GM19452 (cell line): ENCODE measurements at regions not wholly inside any gene's neighbourhood (a gene's known extent, or its start where the extent isn't known, plus 50 kb on each side); places are given as distances from the start of the nearest gene placed in this dataset.

Experiments
- ATAC-seq: cut with Tn5 transposase; IDR thresholded peaks from one replicate; pipeline ENCODE4 v1.9.1; 2021; ENCODE audit not compliant: unreplicated experiment

DNA sequence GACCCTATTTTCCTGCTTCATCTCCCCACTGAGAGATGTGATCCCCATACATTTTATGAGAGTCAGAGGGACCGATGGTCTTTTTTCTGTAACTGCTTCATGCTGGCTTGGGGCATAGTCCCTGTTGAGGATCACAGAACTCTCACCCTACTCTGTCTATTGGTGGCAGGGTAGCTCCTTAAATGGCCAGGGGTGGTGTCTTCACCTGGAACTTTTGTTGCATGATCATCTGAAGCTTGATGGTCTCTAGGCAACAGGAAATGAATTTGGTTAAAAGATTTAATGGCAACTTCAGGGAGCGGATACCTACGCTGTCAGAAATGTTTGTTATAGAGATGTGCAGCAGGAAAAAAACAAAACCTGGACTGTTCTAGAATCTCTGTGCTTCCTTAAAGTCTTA, 87.0 kb upstream of the GLIS3 start:
- no peak for ATAC-seq

DNA sequence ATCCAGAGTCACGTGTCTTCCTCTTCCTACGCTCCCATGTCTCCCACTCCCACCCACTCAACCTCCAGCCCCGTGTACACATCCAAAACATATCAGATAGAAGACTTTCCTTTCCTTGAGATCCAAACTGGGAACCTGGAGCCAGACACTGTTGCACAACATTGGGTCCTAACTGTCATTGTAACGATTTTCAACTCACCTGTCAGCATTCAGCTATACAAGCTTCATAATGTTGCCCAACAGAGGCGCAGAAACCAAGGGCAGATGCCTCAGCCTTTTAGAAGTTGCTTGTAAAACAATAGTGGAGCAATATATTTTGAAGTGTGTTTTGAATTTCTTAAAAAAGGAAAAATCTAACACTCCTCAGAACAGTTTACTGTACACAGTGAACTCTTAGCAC, 84.9 kb upstream of the GLIS3 start:
- no peak for ATAC-seq

DNA sequence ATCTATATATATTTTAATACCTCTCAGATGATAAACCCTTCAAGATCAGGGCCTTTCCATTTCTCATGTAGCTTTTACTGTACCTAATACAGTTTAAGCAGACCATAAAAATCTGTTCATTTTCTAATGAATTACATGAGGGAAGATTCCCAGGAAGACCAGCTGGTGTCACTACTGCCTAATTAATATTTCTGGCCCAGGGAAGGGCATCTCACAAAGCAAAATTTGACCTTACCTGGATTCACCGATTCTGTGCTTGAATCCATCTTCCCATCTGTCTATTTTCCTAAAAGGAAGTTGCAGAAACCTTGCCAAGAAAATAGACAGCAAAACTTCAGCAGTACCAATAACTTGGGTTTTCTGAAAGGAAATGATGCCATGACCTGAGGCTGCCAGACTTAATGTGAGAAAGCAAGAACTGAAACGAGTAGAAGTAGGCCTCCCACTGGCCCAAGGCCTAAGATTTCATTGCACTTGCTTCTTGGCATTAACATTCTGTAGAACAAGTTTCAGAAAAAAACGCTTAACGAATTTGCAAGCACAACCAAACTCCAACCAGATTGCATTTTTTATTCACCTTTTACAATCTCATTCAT, 83.0 kb upstream of the GLIS3 start:
- ATAC-seq, result peak; percentile 64

DNA sequence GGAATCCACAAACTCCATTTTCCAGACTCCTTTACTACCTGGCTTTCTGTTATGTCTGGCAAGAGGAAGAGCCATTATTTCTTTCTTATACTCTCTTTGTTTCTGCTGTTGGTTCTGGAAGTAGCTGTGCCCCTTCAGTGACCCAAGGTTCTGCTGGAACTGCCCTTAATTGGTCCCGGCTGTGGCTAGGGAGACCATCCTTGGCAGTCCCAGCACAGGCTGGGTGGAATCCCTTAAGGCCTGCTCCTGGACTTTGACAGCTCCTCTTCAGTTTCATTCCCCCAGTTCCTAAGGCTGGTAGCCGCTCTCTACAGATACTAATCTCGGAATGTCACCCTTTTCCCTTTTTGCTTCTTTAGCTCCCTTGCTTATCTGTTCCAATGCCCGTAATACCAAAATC, 81.9 kb upstream of the GLIS3 start:
- ATAC-seq, result no peak

DNA sequence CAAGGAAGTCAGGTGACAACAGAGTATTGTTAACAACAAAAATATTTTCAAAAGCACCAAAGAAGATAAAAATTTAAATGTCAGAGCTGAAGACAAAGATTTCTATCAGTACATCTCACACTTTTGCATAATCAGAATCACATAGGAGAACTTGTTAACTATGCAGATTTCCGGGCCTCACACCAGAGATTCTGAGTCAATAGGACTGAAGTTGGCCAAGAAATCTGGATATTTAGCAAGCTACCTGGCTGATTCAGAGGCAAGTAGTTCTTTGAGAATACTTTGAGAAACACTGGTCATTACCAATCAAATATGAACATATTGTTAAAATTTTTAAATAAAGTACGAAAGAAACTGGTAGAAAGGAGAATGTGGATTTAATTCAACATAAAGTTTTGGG, 80.5 kb upstream of the GLIS3 start:
- no peak for ATAC-seq

DNA sequence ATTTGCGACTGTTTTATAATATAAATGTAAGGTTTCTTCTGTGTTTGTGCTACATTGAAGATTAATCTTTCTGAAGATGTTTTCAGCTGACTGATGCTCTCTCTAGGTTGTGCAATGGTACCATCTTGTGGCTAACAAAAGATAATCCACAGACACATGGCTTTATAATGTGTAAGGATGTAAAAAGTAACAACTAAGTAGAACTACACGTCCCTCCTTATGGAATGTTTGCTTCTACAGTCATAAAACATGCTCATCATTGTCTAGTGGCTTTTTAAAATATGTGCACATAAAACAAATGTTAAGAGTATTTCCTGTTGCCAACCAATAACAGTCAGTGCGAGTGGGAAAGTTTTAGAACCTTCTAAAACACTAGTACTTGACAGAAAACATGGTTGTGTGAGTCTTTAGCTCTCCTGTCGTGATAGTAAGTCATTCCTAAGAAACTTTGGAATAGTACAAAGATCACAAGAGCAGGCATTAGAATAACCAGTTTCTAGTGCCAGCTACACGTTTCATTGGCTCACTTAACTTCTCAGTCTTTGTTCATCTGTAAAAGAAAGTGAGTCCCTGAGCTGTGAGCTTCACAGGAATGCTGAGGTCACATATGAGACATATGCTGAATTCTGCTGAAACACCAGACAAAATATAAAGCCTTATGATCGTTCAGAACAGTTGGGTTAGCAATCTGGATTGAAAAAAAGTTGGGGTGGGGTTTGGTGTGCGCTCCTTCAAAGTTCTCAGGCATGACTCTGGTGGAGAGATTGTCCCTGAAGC, 75.7 kb upstream of the GLIS3 start:
- ATAC-seq, result no peak

DNA sequence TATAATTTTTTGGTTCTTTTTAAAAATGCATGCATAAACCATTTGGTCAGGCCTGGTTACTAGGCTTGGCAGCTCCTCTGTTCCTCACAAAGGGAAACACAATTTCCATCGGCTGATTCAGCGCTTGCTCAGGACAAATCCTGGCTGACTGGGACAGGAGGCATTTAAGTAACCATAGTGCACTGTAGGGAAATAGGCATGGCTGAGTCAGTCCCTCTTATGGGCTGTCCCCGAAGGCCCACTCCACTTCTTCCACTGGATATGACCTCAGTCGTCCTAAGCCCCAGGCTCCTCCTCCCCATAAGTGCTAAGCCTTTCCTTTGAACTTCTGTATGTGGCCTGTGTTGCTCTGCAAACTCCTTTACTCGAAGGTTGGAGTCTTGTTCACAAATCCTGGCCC, 71.2 kb upstream of the GLIS3 start:
- ATAC-seq, result no peak

DNA sequence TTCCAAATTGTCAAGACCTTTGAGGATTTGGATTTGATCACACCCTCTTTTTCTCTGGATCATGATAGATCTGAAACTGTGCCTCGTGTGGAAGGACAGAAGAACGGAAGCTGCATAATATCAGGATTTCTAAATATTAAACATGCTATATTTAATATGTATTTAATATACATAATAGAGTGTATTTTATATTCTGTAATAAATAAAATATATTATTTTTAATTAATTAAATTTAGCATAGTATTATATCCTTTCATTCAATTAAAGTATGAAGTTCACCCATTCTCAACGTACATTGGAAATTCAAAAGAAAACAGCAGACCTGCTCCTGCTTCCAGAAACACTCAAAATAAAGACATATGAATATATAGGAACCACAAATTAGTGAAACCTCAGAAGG, 70.6 kb upstream of the GLIS3 start:
- ATAC-seq, result no peak

DNA sequence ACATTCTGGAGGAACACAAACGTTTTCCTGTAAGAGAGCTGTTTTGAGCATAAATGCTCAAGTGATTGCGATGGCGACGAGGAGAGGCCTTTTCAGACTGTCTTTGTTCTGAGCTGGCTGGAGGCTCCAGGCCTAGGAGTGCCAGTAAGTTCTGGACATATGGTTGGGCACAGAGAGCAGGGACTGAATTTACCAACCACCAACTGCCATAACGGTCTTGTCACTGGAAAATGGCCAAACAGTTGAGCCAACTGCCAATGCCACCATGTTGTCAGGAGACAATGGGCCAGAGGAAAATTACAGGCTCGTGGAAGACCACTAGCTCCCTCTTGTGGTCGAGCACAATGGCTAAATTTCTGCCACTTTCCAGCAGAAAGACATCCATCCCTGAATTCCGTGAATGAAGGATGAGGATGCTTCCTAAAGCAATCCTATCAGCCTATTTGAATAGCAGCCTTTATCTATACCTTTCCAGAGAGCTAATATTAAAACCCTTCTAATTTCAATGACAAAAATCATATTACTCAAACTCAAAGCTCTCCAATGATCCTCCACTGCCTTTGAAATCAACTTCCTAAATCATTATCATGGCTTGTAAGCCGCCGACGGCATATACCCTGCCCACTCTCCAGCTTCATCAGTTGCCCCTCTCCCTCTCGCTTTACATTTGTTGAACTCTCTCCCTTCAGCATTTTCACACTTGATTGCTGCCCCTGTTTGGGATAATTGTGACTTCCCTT, 66.9 kb upstream of the GLIS3 start:
- ATAC-seq, result no peak

DNA sequence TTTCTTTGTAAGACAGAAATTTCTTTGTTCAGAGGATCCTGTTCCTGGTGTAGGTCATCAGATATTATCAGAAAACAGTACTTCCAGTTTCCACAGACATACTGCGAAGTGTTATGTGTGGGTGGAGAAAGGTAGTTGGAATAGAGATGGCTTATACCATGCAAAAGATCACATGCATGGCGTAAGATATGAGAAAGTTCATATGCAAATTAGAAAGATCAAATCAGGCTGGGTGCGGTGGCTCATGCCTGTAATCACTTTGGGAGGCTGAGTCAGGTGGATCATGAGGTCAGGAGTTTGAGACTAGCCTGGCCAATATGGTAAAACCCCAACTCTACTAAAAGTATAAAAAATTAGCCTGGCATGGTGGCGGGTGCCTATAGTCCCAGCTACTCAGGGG, 65.2 kb upstream of the GLIS3 start:
- no peak for ATAC-seq

DNA sequence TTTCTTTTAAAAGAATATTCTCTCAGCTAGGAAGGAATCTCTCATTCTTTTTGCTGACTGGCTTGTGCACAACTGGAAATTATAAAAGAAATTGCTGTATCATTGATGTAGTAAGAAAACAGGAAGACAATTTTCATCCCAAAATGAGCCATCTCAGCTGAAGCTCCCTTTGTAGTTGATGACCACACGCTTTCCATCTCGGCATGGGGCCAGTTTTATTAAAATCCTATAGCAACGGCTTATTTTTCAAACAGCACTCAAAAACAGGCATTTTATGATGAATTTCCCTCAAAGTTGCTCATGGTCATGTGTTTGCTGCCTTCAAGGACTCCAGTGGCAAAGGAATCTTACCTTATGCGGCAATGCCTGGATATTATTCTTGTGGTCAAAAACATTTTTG, 62.4 kb upstream of the GLIS3 start:
- ATAC-seq, result no peak

DNA sequence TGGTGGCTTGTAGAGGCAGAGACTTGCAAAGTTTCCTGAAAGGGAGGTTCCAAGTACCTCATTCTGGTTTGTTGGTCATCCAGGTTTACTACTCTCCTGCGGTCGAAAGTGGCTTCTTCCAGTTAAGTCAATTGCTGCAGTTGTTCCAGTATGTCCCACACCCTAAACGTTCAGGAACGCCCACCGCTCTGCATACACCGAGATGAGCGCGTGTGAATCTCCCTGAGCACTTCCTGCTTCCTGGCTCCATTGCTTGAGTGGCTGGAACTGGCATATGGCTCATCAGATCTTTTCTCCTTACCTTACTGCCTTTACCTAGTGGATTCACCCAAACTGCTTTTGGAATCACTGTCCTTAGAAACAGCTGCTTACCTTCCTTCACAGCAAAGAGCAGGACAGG, 59.1 kb upstream of the GLIS3 start:
- no peak for ATAC-seq

DNA sequence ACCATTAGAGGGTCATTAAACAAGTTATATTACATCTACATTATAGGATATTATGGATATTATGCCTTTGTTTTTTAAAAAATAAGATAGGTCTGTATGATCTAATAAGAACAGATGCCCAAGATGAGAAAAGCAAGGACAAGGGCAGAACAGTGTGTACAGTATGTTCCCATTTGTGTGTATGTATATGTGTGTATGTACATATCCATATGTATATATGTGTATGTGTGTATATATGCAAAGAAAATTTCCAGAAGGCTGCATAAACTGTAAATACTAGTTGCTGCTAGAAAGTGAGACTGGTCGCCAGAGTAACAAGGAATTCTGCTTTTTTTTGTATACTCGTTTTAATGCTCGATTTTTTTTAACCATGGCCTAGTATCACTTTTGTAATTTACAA, 58.1 kb upstream of the GLIS3 start:
- no peak for ATAC-seq

DNA sequence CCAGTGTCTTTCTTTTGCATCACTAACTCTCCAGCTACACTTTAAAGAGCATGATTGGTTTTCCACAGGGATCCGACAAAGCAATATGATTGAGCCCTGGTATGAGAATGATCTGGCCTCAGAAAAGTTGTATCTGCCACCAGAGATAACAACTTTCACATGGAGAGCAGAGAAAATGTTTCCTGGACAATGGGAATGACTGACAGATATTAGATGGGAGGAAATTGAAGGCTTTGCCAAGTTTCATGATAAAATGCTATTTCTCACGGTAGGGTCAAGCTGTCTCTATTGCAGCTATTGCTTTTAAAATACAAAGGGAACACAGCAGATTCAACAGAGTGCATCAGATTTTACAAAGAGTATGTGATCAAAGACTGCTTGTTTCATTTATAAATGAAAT, 56.4 kb upstream of the GLIS3 start:
- no peak for ATAC-seq

DNA sequence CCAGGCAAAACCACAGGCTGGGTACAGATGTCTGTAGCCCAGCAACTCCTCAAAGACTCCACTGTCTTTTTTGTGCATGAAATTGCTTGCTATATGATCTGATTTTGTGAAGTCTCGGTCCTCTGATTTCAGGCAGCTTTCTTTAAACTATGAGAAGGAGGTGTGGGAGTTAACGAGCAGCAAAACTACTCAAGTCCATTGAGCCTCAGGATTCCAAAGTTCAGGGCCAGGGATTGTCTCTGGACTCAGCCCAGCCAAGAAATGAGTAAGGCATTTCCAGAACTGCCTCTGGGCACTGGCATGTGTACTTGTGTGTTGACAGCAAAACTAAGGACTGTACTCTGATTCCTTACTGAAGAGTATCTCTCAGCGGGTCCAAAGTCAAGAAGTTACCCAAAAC, 53.4 kb upstream of the GLIS3 start:
- ATAC-seq, result no peak

DNA sequence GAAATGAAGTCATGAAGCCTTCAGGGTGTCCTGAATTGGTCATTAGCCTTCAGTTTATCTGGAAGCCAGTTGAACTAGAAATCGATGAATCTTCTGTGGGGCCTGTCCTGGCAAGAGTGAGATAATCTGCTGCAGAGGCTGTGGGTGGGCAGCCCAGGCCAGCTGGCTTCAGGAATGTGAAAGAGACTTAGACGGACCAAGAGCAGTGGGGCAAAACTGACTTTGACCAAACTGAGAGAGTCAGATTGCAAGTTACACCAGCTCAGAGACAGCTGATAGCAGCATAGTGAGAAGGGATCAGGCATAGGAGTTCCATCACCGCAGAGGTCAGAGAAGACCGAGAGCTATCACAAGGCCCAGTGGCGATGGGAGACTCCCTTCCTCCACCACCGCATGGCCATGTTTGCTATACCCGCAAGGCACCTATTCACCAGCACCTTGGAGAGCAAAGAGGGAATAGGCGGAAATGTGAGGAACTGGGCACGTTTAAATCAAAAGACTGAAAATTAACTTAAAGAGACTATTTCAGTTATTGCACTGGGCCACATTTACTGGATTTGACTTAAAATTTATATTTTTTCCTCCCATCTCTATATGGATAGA, 50.0 kb upstream of the GLIS3 start:
- no peak for ATAC-seq
